ENCODE measurements at regions not wholly inside any gene's neighbourhood (a gene's known extent, or its start where the extent isn't known, plus 50 kb on each side); places are given as distances from the start of the nearest gene placed in this dataset.

GRCh38 chr13:40170091-40170490, 496.4 kb downstream of the FOXO1 start:
- DNase-seq (ENCODE audit: low read depth) = no peak

- no peak for DNase-seq (ENCODE audit: low read depth)
Observed at GRCh38 chr13:40170982-40171381, 495.5 kb downstream of the FOXO1 start.

GRCh38 chr13:40171566-40171965, 494.9 kb downstream of the FOXO1 start:
- no peak for DNase-seq (ENCODE audit: low read depth)

- DNase-seq (ENCODE audit: low read depth) = no peak
Observed at GRCh38 chr13:40172149-40172591, 494.3 kb downstream of the FOXO1 start.

GRCh38 chr13:40172878-40173277, 493.6 kb downstream of the FOXO1 start:
- no peak for DNase-seq (ENCODE audit: low read depth)

GRCh38 chr13:40175639-40176038, 490.8 kb downstream of the FOXO1 start:
- DNase-seq (ENCODE audit: low read depth) = no peak

GRCh38 chr13:40176242-40176641, 490.2 kb downstream of the FOXO1 start:
- DNase-seq (ENCODE audit: low read depth) = no peak

- no peak for DNase-seq (ENCODE audit: low read depth)
Observed at GRCh38 chr13:40178130-40178529, 488.3 kb downstream of the FOXO1 start.

GRCh38 chr13:40179445-40180281, 486.8 kb downstream of the FOXO1 start:
- DNase-seq (ENCODE audit: low read depth) = no peak

- no peak for DNase-seq (ENCODE audit: low read depth)
Observed at GRCh38 chr13:40180776-40181175, 485.7 kb downstream of the FOXO1 start.

- no peak for DNase-seq (ENCODE audit: low read depth)
Observed at GRCh38 chr13:40181203-40181845, 485.1 kb downstream of the FOXO1 start.

- no peak for DNase-seq (ENCODE audit: low read depth)
Observed at GRCh38 chr13:40182591-40182990, 483.9 kb downstream of the FOXO1 start.

- no peak for DNase-seq (ENCODE audit: low read depth)
Observed at GRCh38 chr13:40185414-40185813, 481.0 kb downstream of the FOXO1 start.

- no peak for DNase-seq (ENCODE audit: low read depth)
Observed at GRCh38 chr13:40186041-40186440, 480.4 kb downstream of the FOXO1 start.

GRCh38 chr13:40186626-40187323, 479.7 kb downstream of the FOXO1 start:
- no peak for DNase-seq (ENCODE audit: low read depth)

GRCh38 chr13:40187324-40187795, 479.1 kb downstream of the FOXO1 start:
- DNase-seq (ENCODE audit: low read depth) = no peak

- no peak for DNase-seq (ENCODE audit: low read depth)
Observed at GRCh38 chr13:40187841-40188591, 478.4 kb downstream of the FOXO1 start.

- DNase-seq (ENCODE audit: low read depth) = no peak
Observed at GRCh38 chr13:40189426-40189825, 477.0 kb downstream of the FOXO1 start.

- no peak for DNase-seq (ENCODE audit: low read depth)
Observed at GRCh38 chr13:40189898-40190630, 476.4 kb downstream of the FOXO1 start.

GRCh38 chr13:40190641-40191100, 475.8 kb downstream of the FOXO1 start:
- no peak for DNase-seq (ENCODE audit: low read depth)
